Transverse colon (tissue), 4 donors: ENCODE measurements at regions not wholly inside any gene's neighbourhood (a gene's known extent, or its start where the extent isn't known, plus 50 kb on each side); places are given as distances from the start of the nearest gene placed in this dataset.
"Not testable (repeated sequence)": the region's sequence is repeated elsewhere in the genome, so short reads cannot be mapped to it uniquely, and the experiment has no call there.

Experiments used
- EP300 ChIP-seq: sonication (generic); formaldehyde crosslinking; IDR thresholded peaks from one replicate; pipeline ENCODE4 v1.6.1; 2017; ENCODE audit warnings: antibody characterized with exemption, low read depth
- POLR2A ChIP-seq: fragments of 450-650 bp; IDR thresholded peaks from one replicate; pipeline ENCODE4 v1.6.1; 2016; ENCODE audit warnings: antibody characterized with exemption, mild to moderate bottlenecking, moderate library complexity
- POLR2AphosphoS5 ChIP-seq, 3 donors: sonication (generic); formaldehyde crosslinking; IDR thresholded peaks; one replicate each; pipeline ENCODE4 v1.6.1; 2016; ENCODE audit warnings: antibody characterized with exemption in 3 of 3
- TF ChIP-seq, protein P1 (sequence below), 5 experiments: fragments of 200-600 bp in 3 of 5; fragments of 450-650 bp in 2 of 5; sonication (generic) in 3 of 5; IDR thresholded peaks; 1 replicate in 2 of 5; 2 replicates in 3 of 5; pipeline ENCODE4 v1.5.1; 2016 to 2017; ENCODE audit warnings: antibody characterized with exemption in 5 of 5, inconsistent platforms in 3 of 5, mild to moderate bottlenecking in 2 of 5, moderate library complexity in 1 of 5

DNA sequence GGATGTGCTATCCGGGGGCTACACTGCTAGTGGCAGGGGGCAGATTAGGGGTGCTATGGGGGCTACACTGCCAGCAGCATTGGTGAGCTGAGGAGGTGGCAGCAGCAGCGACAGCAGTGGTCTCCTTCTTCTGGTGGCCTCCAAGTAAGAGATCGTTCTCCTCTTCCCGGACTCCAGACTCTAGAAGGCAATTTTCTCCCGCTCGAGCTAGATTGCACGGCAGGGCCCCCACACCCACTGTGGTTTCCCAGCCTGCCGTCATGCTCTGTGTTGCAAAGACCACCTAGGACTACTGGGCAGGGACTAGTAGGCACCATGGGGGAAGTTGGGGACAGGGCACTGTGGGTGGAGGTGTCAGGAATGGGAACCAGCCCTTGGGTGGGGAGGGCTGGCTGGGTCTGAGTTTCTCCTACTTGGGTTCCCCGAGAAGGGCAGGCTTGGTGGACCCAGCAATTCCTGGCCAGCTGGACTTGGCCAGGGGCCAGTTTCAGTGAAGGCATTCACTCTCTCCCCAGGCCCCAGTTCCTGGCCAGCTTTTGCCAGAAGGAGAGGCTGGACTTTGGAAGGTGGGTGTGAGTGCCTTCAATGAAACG, 203.4 kb upstream of the WSB1 start:
- not testable (repeated sequence) for TF ChIP-seq EP300; POLR2AphosphoS5 (IDR thresholded peaks at IDR 0.05); POLR2A
- TF ChIP-seq, protein P1, sequence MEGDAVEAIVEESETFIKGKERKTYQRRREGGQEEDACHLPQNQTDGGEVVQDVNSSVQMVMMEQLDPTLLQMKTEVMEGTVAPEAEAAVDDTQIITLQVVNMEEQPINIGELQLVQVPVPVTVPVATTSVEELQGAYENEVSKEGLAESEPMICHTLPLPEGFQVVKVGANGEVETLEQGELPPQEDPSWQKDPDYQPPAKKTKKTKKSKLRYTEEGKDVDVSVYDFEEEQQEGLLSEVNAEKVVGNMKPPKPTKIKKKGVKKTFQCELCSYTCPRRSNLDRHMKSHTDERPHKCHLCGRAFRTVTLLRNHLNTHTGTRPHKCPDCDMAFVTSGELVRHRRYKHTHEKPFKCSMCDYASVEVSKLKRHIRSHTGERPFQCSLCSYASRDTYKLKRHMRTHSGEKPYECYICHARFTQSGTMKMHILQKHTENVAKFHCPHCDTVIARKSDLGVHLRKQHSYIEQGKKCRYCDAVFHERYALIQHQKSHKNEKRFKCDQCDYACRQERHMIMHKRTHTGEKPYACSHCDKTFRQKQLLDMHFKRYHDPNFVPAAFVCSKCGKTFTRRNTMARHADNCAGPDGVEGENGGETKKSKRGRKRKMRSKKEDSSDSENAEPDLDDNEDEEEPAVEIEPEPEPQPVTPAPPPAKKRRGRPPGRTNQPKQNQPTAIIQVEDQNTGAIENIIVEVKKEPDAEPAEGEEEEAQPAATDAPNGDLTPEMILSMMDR (IDR thresholded peaks at IDR 0.05), result not testable (repeated sequence)
